NOMO-1 treated with DMSO at 0.1 percent for 48 hours (cell line): ENCODE measurements at regions not wholly inside any gene's neighbourhood (a gene's known extent, or its start where the extent isn't known, plus 50 kb on each side); places are given as distances from the start of the nearest gene placed in this dataset.

ENCODE experiments used
- DNase-seq: peaks from one replicate; lab custom pipeline; 2025; ENCODE audit not compliant: unreplicated experiment; lab: John Stamatoyannopoulos, UW

DNA sequence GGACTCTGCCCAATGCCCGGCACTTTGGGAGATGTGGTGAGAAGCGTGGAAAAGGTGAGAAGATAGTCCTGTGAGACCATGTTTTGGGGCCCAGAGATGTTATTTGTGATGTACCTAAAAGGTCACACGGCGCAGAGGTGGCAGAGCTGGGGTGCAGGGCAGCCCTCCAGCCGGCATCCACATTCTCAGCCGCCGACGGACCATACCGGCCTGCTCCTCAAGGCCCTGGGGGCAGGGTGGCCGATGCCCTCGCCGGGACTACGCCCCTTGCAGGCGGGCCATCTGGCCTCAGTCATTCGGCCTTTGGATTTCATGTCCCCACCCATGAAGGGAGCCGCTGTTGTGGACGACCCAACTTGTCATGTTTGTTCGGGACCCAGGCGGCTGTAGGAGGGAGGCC, 131.4 kb upstream of the GSE1 start:
- no peak for DNase-seq

DNA sequence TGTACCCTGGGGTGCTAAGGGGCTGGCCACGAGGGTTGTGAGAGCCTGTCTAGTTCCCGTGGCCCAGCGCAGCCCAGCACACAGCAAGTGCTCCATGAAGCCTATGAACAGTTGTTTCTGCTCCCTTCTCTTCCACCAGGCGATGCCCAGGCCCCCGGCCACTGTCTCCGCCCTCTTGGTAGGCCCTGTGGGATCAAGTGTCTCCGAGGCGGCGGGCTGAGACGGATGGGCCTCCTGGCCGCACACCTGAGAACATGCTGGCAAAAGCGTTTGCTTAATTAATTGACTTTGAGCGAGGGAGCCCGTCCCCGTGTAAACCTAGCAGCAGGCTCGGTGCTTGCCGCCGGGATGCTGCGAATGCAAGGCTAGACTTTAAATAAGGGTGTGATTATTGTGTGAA, 129.7 kb upstream of the GSE1 start:
- DNase-seq, result no peak

DNA sequence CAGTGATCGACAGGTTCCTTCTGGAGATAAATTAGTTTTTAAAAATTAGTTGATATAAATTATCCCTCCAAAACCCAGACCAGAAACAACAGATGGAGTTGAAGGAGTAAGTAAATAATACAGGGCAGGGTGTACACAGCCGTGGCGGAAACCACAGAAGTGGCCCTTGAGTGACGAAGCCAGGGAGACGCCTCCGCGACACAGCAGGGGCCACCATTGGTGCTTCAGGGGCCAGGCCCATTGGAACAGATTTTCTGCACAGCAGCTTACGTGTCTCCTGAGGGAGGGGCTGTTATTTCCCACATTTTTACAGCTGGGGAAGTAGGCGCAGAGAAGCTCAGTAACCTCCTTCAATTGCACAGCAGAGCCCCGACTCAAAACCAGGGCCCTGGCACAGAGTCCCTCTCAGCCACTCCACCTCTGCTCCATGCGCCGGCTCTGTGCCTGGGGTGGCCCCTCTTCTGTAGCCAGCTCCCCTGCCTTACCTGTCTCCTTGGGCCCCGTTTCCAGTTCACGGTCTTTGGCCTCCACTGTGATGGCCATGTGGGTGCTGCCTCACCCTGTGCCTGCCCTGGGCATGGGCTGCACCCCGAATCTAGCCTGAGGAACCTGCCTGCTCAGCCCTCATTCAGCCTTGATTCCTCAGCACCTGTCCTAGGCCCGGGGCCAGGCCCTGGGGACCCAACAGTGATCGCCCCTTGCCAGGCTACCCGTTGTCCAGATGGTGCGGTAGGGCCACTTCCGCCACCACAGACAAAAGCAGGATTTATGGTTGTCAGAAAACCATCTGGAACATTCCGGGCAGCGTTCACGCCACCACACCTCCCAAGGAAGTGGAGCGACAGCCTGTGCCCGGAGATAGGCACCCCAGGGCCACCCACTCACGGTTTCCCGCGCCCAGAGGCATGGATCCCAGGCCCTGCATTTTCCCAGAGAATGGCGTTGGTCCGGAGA, 128.5 kb upstream of the GSE1 start:
- DNase-seq, result no peak

DNA sequence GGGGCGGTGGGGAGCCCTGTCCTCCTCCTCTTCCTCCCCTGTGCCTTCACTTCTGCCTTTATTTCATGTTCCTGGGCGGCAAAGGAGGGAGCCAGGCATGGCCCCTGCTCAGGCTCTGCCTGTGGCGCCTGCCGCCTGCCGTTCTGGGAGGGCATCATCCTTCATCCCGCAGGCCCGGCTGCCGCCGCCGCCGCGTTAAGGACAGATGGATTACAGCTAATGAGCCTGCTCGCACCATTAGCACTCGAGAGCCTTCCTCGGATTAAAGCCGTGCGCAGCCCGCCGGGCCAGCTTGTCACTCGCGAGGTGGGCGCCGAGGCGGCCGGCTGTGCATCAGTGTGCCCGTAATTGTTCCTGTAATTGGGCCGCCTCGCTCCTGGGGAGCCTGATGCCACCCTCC, 127.7 kb upstream of the GSE1 start:
- DNase-seq, result no peak

DNA sequence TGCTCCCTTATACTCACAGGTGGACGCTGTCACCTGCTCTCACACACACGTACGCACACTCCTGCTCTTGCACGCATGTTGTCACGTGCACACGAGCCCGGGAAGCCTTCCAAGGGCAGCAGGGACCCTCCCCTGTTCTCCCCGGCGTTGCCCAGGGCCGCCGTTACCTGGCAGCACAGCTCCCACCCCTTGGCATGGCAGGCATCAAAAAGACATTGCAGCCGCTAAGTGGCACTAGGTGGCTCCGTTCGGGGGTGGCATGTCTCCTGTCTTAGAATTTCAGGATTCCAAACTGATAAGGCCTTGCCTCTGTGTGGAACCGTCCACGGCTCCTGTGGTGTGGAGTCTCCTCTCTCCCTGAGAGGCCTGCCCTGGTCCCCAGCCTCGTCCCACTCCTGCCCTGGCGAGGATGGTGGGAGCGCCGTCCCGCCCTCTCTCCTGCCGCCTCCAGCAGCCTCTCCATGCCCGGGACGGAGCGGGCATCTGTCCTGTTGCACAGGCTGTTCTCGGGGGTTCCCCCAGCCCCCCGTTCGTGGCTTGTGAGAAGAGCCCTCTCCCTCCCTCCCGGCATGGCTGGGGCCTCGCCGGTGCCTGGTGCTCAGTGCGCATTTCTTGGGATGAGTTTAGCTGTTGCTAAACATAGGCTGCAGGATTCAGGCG, 126.7 kb upstream of the GSE1 start:
- no peak for DNase-seq

DNA sequence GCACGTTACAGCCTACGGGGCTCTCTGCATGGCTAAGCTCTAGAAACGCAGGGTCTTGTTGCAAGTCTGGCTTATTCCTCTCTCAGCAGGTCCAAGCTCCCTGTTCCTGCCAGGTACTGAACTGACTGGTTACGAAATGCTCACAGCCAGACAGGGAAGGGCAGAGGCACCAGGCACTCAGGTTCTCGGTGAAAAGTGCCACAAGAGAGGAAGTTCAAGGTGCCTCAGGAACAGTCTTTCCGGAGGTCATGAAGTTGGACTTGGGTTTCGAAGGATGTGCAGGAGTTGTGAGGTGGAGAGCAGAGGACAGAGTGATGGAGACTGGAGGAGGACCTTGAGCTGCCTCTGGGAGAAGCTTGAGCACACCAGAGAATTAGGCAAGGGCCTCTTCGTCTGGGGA, 124.7 kb upstream of the GSE1 start:
- no peak for DNase-seq

DNA sequence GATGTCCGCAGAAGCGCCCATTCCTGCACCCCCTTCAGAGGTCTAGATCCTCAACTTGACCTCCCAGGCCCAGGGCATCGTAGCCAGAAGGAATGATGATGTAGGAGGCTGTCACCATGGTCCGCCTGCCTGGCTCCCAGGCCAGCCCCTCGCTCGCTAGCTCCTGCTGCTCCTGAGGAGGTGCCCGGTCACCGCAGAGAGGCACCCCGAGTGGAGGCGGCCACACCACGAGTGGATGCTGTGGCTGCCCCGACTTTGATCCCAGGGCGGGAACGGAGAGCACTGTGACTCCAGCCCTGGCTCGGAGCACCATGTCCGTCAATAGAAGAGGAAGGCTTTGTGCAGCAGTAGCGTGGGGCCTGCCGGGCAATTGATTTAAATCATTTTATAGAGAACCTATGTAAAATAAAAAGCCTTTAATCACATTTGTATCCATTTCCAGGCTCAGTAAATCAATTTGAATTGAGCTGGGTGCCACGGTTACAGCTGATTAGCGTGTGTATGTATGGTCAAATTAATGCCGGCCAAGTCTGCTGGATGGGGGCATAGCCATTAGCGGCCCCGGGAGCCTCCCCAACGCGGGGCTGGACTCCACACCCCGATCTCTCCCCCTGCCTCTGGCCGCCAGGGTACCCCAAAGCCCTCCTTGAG, 122.6 kb upstream of the GSE1 start:
- no peak for DNase-seq

DNA sequence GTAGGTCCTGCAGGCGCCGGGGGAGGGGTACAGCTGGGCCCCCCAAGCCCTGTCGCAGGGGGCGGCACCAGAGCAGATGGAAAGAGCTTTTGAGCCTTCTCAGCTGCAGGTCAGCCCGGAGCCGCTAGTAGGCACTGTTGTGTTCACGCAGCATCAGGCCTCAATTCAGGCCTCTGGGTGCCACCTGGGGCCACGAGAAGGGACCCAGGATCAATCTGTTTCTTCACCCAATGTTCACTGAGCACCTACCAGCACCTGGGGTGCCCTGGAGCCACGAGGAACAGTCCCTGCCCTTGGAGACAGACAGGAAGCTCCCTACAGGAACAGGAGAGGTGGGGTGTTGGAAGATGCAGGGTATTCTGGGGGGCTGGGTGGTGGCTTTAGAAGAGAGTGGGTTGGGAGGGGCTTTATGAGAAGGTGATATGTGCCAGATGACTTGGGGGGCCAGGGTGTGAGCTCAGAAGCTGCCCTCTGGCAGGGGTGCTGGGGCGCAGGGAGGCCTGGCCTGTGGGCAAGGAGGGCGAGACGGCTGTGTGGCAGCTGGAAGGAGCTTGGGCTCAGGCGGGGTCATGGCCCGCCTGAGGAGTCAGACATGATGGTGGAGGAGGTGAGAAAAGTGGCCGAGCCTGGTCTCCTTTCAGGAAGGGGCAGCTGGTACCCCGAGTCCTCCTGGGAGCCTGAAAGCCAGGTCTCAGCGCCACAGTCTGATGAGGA, 121.9 kb upstream of the GSE1 start:
- DNase-seq, result peak; percentile 43

DNA sequence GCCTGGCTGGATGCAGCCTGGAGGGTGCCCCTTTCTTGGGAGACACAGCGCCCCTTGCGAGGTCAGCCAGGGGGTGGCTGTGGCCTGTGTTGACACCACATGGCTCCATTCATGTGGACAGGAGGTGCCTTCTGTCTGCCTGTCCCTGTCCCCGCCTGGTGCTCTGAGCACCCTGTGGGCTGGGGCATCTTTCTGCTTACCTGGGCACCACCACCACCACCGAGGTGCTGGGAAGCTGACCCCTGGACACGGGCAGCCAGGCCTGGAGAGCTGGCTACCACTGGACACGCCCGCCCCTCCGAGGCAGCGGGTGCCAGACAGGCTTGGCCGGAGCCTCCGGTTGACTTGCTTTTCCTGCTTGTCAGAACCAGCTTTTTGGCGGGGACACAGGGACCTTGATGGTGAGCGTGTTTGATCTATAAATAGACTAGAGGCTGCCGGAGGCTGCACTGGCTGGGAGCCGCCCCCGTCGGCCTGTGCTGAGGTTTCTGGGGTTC, 121.3 kb upstream of the GSE1 start:
- no peak for DNase-seq

DNA sequence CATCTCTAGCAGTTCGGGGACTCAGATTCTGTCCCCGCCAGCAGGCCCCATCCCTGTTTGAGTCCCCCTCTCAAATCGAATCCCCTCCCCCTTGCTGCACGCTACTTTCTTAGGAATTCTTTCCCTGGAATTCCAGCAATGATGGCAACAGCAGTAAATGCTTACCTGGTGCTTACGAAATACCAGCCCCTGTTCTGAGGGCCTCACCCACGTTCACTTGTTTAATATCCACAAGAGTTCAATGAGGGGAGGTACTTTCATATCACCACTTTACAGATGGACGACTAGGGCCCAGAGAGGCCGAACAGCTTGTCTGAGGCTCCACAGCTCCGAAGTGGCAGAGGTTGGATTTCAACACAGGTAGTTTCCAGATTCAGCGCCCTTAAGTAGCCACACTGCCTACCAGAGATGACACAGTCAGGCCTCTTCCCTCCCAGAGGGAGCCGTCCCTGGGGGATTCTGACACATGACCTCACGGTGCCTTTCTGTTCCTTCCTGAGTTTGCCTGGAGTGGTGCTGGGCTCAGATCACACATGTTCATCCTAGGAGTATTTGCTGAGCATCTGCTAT, 120.7 kb upstream of the GSE1 start:
- no peak for DNase-seq

DNA sequence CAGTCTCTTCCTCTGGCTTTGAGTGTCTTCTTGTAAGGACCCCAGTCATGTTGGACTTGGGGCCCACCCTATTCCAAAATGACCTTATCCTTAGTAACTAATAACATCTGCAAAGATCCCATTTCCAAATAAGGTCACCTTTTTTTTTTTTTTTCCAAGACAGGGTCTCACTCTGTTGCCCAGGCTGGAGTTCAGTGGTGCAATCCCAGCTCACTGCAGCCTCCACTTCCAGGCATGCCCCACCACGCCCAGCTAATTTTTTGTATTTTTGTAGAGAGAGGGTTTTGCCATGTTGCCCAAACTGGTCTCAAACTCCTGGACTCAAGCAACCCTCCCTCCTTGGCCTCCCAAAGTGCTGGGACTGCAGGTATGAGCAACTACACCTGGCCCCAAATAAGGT, 118.8 kb upstream of the GSE1 start:
- no peak for DNase-seq

DNA sequence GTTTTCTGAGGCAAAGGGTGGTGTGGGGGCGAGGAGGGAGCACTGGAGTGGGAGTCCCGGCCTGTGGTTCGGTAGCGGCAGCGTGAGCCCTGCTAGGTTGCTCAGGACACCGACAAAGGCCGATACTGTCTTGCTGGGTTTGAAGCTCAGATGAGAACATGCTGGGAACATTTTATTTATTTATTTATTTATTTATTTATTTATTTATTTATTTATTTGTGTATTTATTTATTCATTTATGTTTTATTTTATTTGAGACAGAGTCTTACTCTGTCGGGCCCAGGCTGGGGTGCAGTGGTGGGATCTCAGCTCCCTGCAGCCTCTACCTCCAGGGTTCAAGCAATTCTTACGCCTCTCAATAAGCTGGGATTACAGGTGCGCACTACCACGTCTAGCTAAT, 117.9 kb upstream of the GSE1 start:
- DNase-seq, result no peak

DNA sequence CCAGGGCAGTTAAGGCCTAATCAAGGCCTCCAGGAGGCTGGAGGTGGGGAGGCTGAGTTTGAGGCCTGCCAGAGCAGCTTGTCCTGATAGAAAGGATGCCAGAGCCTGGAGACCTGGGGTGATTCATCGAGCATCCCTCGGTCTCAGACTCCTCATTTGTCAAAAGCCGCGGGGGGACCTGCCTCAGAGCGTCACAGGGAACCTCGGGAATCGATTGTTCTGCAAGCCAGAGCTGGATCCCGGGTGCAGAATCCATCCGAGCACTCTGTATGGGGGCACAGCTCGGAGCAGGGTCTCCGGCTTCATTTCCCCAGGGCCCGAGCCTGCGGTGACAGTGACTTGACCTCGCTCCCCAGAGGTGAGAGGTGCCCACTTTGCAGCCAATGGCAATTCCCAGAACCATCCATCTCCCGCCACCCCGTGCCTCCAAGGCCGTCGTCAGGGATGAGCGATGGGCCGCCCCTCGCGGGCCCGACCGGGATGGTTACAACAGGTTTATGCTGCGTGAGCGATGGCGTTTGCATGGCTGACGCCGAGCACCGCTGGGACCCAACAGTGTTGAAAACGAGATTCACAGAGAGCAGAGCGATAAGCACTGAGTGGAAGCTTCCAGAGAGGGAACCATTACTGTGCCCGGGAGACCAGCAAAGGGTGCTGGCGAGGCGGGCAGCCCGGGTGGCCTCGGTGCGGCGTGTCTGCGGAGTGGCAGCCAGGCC, 117.1 kb upstream of the GSE1 start:
- no peak for DNase-seq

DNA sequence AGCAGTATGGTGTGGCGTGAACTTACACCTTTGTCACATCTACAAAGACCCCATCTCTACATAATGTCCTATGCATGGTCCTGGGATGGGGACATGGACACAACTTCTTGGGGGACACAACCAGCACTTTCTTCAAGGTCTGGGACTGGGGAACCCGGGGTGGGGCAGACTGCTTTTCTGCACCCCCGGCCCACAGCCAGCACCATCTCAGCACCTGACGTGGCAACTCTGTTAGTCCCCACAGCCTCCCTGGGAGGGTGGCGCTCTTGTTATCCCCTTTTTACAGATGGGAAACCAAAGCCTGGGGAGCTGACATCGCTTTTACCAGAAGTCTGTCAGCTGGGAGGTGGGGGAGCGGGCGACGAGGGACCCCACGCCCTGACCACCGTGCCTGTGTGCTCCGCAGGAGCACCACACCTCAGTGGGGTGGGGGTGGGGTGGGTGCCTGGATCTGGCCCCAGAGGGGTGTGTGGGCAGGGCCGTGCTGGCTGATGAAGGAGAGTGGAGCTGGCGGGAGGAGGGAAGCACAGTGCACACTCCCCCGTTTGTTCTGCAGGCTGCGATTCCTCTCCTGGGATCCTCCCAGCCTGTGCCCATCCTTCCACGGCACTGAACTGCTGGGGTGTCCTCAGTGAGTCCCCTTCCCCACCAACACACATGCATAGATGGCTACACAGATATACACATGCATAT, 115.4 kb upstream of the GSE1 start:
- no peak for DNase-seq

DNA sequence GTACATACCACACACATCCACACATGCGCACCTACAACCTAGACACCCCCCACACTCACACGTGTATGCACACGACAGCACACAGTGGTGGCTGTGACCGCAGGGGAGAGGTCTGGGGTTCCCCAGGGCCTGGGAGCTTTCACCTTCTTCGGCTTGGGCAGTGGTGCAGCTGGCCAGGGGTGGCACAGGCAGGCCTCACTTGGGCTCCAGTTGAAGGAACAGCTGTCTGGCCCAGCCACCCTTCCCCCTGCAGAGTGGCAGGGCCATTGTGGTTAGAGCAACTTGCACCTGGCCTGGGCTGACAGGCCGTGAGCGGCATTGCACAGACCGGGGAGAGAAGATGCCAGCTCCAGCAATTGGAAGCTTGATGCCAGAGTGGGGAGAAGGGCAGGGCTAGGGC, 114.5 kb upstream of the GSE1 start:
- no peak for DNase-seq

DNA sequence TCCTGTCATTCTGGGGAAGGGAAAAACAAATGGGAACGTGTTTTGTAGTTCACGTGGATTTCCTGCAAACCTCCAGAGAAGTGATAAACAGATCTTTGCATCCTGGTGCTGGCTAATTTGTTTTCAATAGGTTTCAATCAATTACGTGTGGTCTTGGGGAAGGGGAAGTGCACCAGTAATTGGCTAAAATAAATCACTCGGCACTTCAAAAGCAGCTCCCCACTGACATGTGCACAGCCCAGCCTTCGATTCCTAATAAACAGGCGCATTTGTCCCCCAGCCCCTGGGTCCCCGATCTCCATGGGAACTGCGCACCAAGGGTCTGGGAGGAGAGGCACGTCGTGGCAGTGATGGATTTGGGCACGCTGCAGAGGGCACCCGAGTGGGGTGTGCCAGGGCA, 112.9 kb upstream of the GSE1 start:
- DNase-seq, result peak; percentile 3

DNA sequence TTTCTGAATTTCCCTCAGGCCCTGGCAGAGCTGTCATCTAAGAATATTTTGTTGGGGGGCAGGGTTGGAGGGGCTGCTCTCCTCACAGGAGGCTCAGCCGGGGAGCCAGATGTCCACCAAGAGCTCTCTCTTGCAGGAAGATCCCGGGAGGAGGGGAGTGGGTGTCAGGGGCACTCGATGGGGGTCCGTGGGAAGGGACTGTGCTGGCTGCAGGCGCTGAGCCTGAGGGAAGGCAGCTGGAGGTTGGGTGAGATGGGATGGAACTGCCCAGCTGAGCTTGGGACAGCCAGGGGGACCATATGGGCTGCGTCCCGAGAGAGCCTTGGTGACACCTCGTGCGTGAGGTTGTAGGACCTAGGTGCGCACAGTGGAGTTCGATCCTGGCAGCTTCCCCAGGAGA, 111.2 kb upstream of the GSE1 start:
- DNase-seq, result no peak

DNA sequence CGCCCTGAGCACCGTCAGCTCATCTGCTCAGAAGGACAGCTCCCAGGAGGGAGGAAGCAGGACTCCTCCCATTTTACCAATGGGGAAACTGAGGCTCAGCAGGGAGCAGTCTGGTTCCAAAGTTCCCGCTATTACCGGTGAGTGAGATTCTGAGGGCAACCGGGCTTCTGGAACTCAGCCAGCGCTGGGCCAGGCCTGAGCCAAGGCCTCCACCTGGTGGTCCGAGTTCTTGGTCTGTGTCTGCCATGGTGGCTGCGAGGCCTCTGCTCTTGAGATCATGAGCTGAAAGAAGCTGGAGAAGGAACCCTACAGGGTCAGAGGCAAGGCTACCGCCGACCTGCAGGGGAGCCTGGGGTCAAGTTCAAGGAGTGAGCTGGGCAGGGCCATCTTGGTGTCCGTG, 110.8 kb upstream of the GSE1 start:
- no peak for DNase-seq

DNA sequence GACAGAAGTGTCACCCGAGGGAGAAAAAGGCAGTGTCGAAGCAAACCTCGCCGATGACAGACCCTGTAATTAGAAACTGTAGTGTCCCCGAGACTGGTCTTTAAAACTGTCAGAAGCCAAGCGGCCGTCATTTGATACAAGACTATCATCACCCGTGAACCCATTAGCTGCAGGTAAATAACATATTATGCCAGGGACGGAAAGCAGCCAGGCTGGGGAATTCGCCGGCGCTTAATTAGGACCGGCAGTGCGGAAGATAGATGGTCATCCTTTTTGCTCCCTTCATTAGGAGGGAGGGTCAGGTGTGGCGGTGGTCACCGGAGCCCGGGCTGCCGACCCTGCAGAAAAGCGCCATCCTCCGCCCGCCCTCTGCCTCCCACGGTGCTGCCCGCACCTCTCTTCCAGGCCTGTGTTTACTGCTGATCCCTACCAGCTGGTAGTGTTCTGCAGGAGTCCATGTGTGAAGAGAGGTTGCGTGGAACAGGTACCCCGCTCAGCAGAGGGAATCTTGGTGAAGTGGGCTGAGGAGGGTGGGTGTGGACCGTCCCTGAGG, 109.4 kb upstream of the GSE1 start:
- no peak for DNase-seq
